NOMO-1 (cell line): ENCODE measurements at regions not wholly inside any gene's neighbourhood (a gene's known extent, or its start where the extent isn't known, plus 50 kb on each side); places are given as distances from the start of the nearest gene placed in this dataset.
"Not testable (repeated sequence)": the region's sequence is repeated elsewhere in the genome, so short reads cannot be mapped to it uniquely, and the experiment has no call there.

ENCODE experiments used
- DNase-seq, 2 experiments: peaks; one replicate each; lab custom pipeline; 2025; ENCODE audit not compliant: unreplicated experiment in 2 of 2; lab: John Stamatoyannopoulos, UW

GRCh38 chr6:12605888-12606345 lies 110.7 kb upstream of the PHACTR1 start:
- DNase-seq: peak; percentile 57 to 73

- no peak for DNase-seq
Observed at GRCh38 chr6:12606616-12607015, 110.0 kb upstream of the PHACTR1 start.

GRCh38 chr6:12608016-12608860 lies 108.3 kb upstream of the PHACTR1 start:
- peak; percentile 77 to 85 for DNase-seq

GRCh38 chr6:12608874-12609273 lies 107.7 kb upstream of the PHACTR1 start:
- DNase-seq: no peak

GRCh38 chr6:12609751-12610150 lies 106.8 kb upstream of the PHACTR1 start:
- DNase-seq: no peak

- no peak for DNase-seq
Observed at GRCh38 chr6:12610862-12611261, 105.7 kb upstream of the PHACTR1 start.

- DNase-seq: no peak
Observed at GRCh38 chr6:12613811-12614210, 102.8 kb upstream of the PHACTR1 start.

GRCh38 chr6:12614456-12614855 lies 102.1 kb upstream of the PHACTR1 start:
- DNase-seq: no peak

GRCh38 chr6:12618296-12618695 lies 98.3 kb upstream of the PHACTR1 start:
- DNase-seq: no peak

GRCh38 chr6:12621754-12622153 lies 94.8 kb upstream of the PHACTR1 start:
- peak; percentile 17 to 78 for DNase-seq

- DNase-seq: no peak
Observed at GRCh38 chr6:12622566-12622965, 94.0 kb upstream of the PHACTR1 start.

- no peak for DNase-seq
Observed at GRCh38 chr6:12624142-12624837, 92.3 kb upstream of the PHACTR1 start.

- DNase-seq: no peak
Observed at GRCh38 chr6:12627053-12627452, 89.5 kb upstream of the PHACTR1 start.

- DNase-seq: no peak
Observed at GRCh38 chr6:12628327-12628726, 88.2 kb upstream of the PHACTR1 start.

GRCh38 chr6:12633746-12634145 lies 82.8 kb upstream of the PHACTR1 start:
- peak; percentile 22 to 53 for DNase-seq

- DNase-seq: no peak
Observed at GRCh38 chr6:12635375-12635774, 81.2 kb upstream of the PHACTR1 start.

- no peak for DNase-seq
Observed at GRCh38 chr6:12635813-12636212, 80.8 kb upstream of the PHACTR1 start.

GRCh38 chr6:12636336-12636735 lies 80.2 kb upstream of the PHACTR1 start:
- DNase-seq: no peak

- peak; percentile 39 to 51 for DNase-seq
Observed at GRCh38 chr6:12637960-12638641, 78.5 kb upstream of the PHACTR1 start.

- DNase-seq: no peak
Observed at GRCh38 chr6:12640438-12640837, 76.1 kb upstream of the PHACTR1 start.

- DNase-seq: not testable (repeated sequence)
Observed at GRCh38 chr6:12641785-12642184, 74.8 kb upstream of the PHACTR1 start.
